SK-MEL-5 (cell line): ENCODE measurements at regions not wholly inside any gene's neighbourhood (a gene's known extent, or its start where the extent isn't known, plus 50 kb on each side); places are given as distances from the start of the nearest gene placed in this dataset.

Experiments
- DNase-seq: peaks from one replicate; pipeline ENCODE4 v3.0.0-alpha.2; 2016; ENCODE audit warnings: low read depth, low spot score
- in situ Hi-C: cut with HindIII; loops from 2 replicates; pipeline ENCODE4 v1.10.0; 2016; ENCODE audit warnings: low sequenced_read_pairs, high pct_unique_total_duplicates, low pct_unique_long_range_greater_than_20kb

- DNase-seq, result no peak
- in situ Hi-C loops, result no loop called here
Observed at GRCh38 chrX:139091878-139092277, 380.4 kb upstream of the FGF13 start.

GRCh38 chrX:139091066-139091465 lies 379.5 kb upstream of the FGF13 start:
- in situ Hi-C loops, result no loop called here
- no peak for DNase-seq

GRCh38 chrX:139086246-139086645 lies 374.7 kb upstream of the FGF13 start:
- no peak for DNase-seq
- in situ Hi-C loops, result no loop called here

GRCh38 chrX:139085404-139085803 lies 373.9 kb upstream of the FGF13 start:
- in situ Hi-C loops, result no loop called here
- no peak for DNase-seq

GRCh38 chrX:139083191-139083590 lies 371.7 kb upstream of the FGF13 start:
- DNase-seq, result no peak
- in situ Hi-C loops, result no loop called here

- no peak for DNase-seq
- in situ Hi-C loops, result no loop called here
Observed at GRCh38 chrX:139081965-139082364, 370.4 kb upstream of the FGF13 start.

GRCh38 chrX:139079789-139080188 lies 368.3 kb upstream of the FGF13 start:
- no peak for DNase-seq
- in situ Hi-C loops, result no loop called here

GRCh38 chrX:139078761-139079280 lies 367.3 kb upstream of the FGF13 start:
- no peak for DNase-seq
- in situ Hi-C loops, result no loop called here

GRCh38 chrX:139078342-139078741 lies 366.8 kb upstream of the FGF13 start:
- in situ Hi-C loops, result no loop called here
- no peak for DNase-seq

GRCh38 chrX:139077281-139078250 lies 366.0 kb upstream of the FGF13 start:
- in situ Hi-C loops, result no loop called here
- no peak for DNase-seq

- no peak for DNase-seq
- in situ Hi-C loops, result no loop called here
Observed at GRCh38 chrX:139063364-139063763, 351.8 kb upstream of the FGF13 start.

- no peak for DNase-seq
- in situ Hi-C loops, result no loop called here
Observed at GRCh38 chrX:139058831-139059495, 347.4 kb upstream of the FGF13 start.

- DNase-seq, result peak; percentile 41
- in situ Hi-C loops, result no loop called here
Observed at GRCh38 chrX:139052461-139052860, 340.9 kb upstream of the FGF13 start.

GRCh38 chrX:139049465-139049864 lies 337.9 kb upstream of the FGF13 start:
- no peak for DNase-seq
- in situ Hi-C loops, result no loop called here

GRCh38 chrX:139044680-139045079 lies 333.2 kb upstream of the FGF13 start:
- in situ Hi-C loops, result no loop called here
- DNase-seq, result no peak

- no peak for DNase-seq
- in situ Hi-C loops, result no loop called here
Observed at GRCh38 chrX:139039041-139039440, 327.5 kb upstream of the FGF13 start.

GRCh38 chrX:139026811-139027210 lies 315.3 kb upstream of the FGF13 start:
- in situ Hi-C loops, result no loop called here

GRCh38 chrX:139026406-139026805 lies 314.9 kb upstream of the FGF13 start:
- no peak for DNase-seq
- in situ Hi-C loops, result no loop called here

More at GRCh38 chrX:139026811-139027210, 315.3 kb upstream of the FGF13 start:
- DNase-seq, result no peak

- DNase-seq, result no peak
- in situ Hi-C loops, result no loop called here
Observed at GRCh38 chrX:139025816-139026215, 314.3 kb upstream of the FGF13 start.
